Thyroid gland (tissue), 4 donors: ENCODE measurements at regions not wholly inside any gene's neighbourhood (a gene's known extent, or its start where the extent isn't known, plus 50 kb on each side); places are given as distances from the start of the nearest gene placed in this dataset.
A peak's percentile ranks its signal among the peaks of the same experiment; 100 is the strongest.

Experiments
- DNase-seq, 2 donors: peaks; one replicate each; pipeline ENCODE4 v3.0.0-alpha.2; 2019
- H3K27ac ChIP-seq, 3 donors: fragments of 200-600 bp; sonication (generic); 1 replicate in 2 of 3; 2 replicates in 1 of 3; pipeline ENCODE4 v1.5.1; 2016 to 2019; ENCODE audit warnings: mild to moderate bottlenecking in 1 of 3, moderate library complexity in 1 of 3
- H3K27me3 ChIP-seq: fragments of 200-600 bp; sonication (generic); one replicate; pipeline ENCODE4 v1.5.1; 2019
- H3K36me3 ChIP-seq, 2 donors: fragments of 200-600 bp; sonication (generic); one replicate each; pipeline ENCODE4 v1.5.1; 2016 to 2019
- H3K4me1 ChIP-seq, 2 donors: fragments of 200-600 bp; sonication (generic); one replicate each; pipeline ENCODE4 v1.5.1; 2017 to 2019
- H3K4me3 ChIP-seq, 3 donors: fragments of 200-600 bp; sonication (generic); replicated peaks in 1 of 3; 1 replicate in 2 of 3; 2 replicates in 1 of 3; pipeline ENCODE4 v1.5.1; 2016; ENCODE audit warnings: mild to moderate bottlenecking in 1 of 3
- H3K9me3 ChIP-seq: fragments of 200-600 bp; sonication (generic); one replicate; pipeline ENCODE4 v1.5.1; 2017
- POLR2A ChIP-seq, 2 donors: fragments of 450-650 bp; IDR thresholded peaks; one replicate each; pipeline ENCODE4 v1.6.1; 2017; ENCODE audit warnings: antibody characterized with exemption in 2 of 2, mild to moderate bottlenecking in 2 of 2, moderate library complexity in 1 of 2
- WGBS, 2 donors: methylation state at CpG; one replicate each; pipeline ENCODE4 v1.1.5; 2017; 5-methylcytosine and 5-hydroxymethylcytosine counted together
- intact Hi-C: fragments of 100-400 bp; cut with DNase I; formaldehyde crosslinking; loops from one replicate; pipeline ENCODE4 v1.15.1; 2023
- TF ChIP-seq, protein P1 (sequence below), 6 experiments: fragments of 200-600 bp in 3 of 6; fragments of 450-650 bp in 3 of 6; sonication (generic) in 3 of 6; IDR thresholded peaks; one replicate each; pipeline ENCODE4 v1.5.1; 2016 to 2019; ENCODE audit warnings: antibody characterized with exemption in 6 of 6, mild to moderate bottlenecking in 2 of 6, inconsistent platforms in 1 of 6, moderate library complexity in 1 of 6

DNA sequence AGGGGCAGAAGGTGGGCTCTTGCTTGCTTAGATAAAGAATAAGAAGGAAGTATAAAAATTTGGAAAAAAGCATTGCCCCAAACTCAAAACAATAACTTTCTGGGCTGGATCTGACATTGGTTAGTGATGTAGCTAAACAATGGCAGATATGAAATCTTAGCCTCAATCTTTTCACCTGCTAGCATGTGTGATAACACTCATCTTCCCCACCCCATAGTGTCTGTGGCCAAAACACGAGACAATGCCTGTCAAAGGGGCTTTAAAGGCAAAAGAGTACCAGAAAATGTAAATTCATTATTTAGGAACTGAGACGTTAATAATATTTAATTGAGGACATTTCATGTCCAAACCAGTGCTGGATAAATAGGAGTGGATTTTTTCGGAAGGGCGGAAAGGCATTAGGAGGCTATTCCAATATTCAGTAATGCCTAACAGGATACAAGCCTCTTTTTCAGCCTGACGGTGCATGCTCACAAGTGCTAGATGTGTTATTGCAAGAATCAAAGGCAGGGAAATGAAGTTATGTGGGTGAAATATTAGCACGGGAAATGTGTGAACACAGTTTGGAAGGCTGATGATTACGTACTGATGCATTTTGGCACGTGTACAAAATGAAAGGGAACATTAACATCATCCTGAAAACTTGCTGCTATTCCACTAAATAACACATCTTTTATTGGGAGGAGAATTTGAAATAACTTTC is 395.7 kb downstream of the GALR1 start:
- no peaks in the 10 kb centered on the region for H3K9me3 ChIP-seq
- intact Hi-C loops, result no loop called here
- no peak overlapping the region for H3K27ac ChIP-seq
- no peak overlapping the region for H3K4me3 ChIP-seq
- H3K27me3 ChIP-seq, result no peaks in the 10 kb centered on the region
- no peak for TF ChIP-seq POLR2A (IDR thresholded peaks at IDR 0.05)
- TF ChIP-seq, protein P1, sequence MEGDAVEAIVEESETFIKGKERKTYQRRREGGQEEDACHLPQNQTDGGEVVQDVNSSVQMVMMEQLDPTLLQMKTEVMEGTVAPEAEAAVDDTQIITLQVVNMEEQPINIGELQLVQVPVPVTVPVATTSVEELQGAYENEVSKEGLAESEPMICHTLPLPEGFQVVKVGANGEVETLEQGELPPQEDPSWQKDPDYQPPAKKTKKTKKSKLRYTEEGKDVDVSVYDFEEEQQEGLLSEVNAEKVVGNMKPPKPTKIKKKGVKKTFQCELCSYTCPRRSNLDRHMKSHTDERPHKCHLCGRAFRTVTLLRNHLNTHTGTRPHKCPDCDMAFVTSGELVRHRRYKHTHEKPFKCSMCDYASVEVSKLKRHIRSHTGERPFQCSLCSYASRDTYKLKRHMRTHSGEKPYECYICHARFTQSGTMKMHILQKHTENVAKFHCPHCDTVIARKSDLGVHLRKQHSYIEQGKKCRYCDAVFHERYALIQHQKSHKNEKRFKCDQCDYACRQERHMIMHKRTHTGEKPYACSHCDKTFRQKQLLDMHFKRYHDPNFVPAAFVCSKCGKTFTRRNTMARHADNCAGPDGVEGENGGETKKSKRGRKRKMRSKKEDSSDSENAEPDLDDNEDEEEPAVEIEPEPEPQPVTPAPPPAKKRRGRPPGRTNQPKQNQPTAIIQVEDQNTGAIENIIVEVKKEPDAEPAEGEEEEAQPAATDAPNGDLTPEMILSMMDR (IDR thresholded peaks at IDR 0.05), result no peak
- H3K36me3 ChIP-seq, result no peaks in the 10 kb centered on the region
- H3K4me1 ChIP-seq, result no peaks in the 10 kb centered on the region
- 66 to 70% methylated on average over 8 of the region's 8 CpGs for WGBS, 2 donors
- no peak for DNase-seq

DNA sequence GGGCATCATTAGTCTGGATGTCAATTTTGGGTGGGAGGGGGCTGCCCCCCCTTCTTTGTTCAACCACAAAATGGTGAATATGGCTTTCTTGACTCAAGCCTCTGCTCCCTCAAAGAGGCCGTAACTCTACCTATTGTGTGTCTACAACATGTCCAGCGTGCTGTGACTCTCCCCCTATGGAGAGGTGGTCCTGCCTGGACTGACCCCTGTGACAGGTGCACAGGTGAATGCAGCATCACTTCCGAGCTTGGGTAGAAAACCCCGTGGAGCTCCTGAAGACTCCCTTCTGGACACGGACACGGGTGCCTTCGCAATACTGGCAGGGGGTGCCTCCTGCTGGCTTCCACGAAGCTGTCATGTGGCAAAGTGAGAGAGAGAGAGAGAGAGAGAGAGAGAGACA is 397.8 kb downstream of the GALR1 start:
- Histone ChIP-seq H3K4me3 (no peak overlapping the region), H3K9me3 (no peaks in the 10 kb centered on the region), H3K4me1 (no peaks in the 10 kb centered on the region), H3K27me3 (no peaks in the 10 kb centered on the region), H3K36me3 (no peaks in the 10 kb centered on the region), H3K27ac (no peak overlapping the region)
- TF ChIP-seq POLR2A (IDR thresholded peaks at IDR 0.05), result no peak
- TF ChIP-seq, protein P1 (IDR thresholded peaks at IDR 0.05), result no peak
- 70 to 73% methylated on average over 8 of the region's 8 CpGs for WGBS, 2 donors
- intact Hi-C loops, result no loop called here
- no peak for DNase-seq

GRCh38 chr18:77648411-77648810 is 398.8 kb downstream of the GALR1 start:
- H3K27ac ChIP-seq, result no peak overlapping the region
- intact Hi-C loops, result no loop called here
- no peaks in the 10 kb centered on the region for H3K27me3 ChIP-seq
- no peaks in the 10 kb centered on the region for H3K9me3 ChIP-seq
- no peak for TF ChIP-seq POLR2A (IDR thresholded peaks at IDR 0.05)
- TF ChIP-seq, protein P1 (IDR thresholded peaks at IDR 0.05), result no peak
- H3K4me3 ChIP-seq, result no peak overlapping the region
- DNase-seq, result no peak
- H3K36me3 ChIP-seq, result no peaks in the 10 kb centered on the region
- WGBS, 2 donors, result 70 to 71% methylated on average over 7 of the region's 7 CpGs
- H3K4me1 ChIP-seq, result no peaks in the 10 kb centered on the region

- intact Hi-C loops, result no loop called here
- H3K4me3 ChIP-seq, result no peak overlapping the region
- WGBS, 2 donors, result 9 to 11% methylated on average over 24 to 28 of the region's 28 CpGs
- H3K36me3 ChIP-seq, result no peaks in the 10 kb centered on the region
- no peaks in the 10 kb centered on the region for H3K27me3 ChIP-seq
- TF ChIP-seq, protein P1 (IDR thresholded peaks at IDR 0.05), result peak; percentile 33 to 85 (median 44)
- no peak for TF ChIP-seq POLR2A (IDR thresholded peaks at IDR 0.05)
- no peak overlapping the region for H3K27ac ChIP-seq
- no peaks in the 10 kb centered on the region for H3K9me3 ChIP-seq
- peak; percentile 50 to 59 for DNase-seq
- no peaks in the 10 kb centered on the region for H3K4me1 ChIP-seq
Measured at GRCh38 chr18:77650799-77651385, 401.2 kb downstream of the GALR1 start.

DNA sequence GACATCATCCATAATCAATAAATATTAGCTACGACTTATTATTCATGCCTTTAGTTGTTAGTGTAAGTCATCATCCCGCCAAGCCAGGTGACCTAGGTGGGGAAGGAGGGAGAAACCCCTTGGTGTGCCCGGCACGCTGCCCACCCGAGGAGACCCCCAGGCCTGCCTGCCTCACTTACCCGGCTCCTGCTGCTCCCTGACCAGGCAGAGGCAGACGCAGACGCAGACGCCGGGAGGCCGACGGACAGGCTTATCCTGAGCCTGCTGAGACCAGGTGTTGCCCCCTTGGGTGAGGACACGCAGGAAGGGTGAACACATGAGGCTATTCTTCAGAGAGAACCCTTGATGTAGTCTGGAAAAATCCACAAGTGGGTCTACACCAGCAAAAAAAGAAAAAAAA is 401.8 kb downstream of the GALR1 start:
- no peak overlapping the region for H3K4me3 ChIP-seq
- H3K27ac ChIP-seq, result no peak overlapping the region
- no peak for TF ChIP-seq POLR2A (IDR thresholded peaks at IDR 0.05)
- TF ChIP-seq, protein P1 (IDR thresholded peaks at IDR 0.05), result no peak
- H3K27me3 ChIP-seq, result no peaks in the 10 kb centered on the region
- H3K36me3 ChIP-seq, result no peaks in the 10 kb centered on the region
- DNase-seq, result no peak
- H3K4me1 ChIP-seq, result no peaks in the 10 kb centered on the region
- WGBS, 2 donors, result 68 to 73% methylated on average over 13 of the region's 13 CpGs
- intact Hi-C loops, result no loop called here
- H3K9me3 ChIP-seq, result no peaks in the 10 kb centered on the region
